GM13976 (cell line): ENCODE measurements at regions not wholly inside any gene's neighbourhood (a gene's known extent, or its start where the extent isn't known, plus 50 kb on each side); places are given as distances from the start of the nearest gene placed in this dataset.
A peak's percentile ranks its signal among the peaks of the same experiment; 100 is the strongest.
"Not testable (repeated sequence)": the region's sequence is repeated elsewhere in the genome, so short reads cannot be mapped to it uniquely, and the experiment has no call there.

Experiments
- DNase-seq: peaks from one replicate; pipeline ENCODE4 v3.0.0; 2012; ENCODE audit warnings: low spot score
- CTCF ChIP-seq: IDR thresholded peaks from 2 replicates; pipeline ENCODE4 v1.5.1; 2012; ENCODE audit warnings: borderline replicate concordance, mild to moderate bottlenecking; ENCODE audit not compliant: insufficient read depth; ENCODE audit errors: extremely low read depth, missing control alignments, control extremely low read depth
- in situ Hi-C: fragments of 300-500 bp; cut with MboI; formaldehyde crosslinking; loops from one replicate; pipeline ENCODE4 v1.12.0; 2022; ENCODE audit warnings: low sequenced_read_pairs, mixed read lengths, inconsistent platforms; ENCODE audit not compliant: unreplicated experiment

DNA sequence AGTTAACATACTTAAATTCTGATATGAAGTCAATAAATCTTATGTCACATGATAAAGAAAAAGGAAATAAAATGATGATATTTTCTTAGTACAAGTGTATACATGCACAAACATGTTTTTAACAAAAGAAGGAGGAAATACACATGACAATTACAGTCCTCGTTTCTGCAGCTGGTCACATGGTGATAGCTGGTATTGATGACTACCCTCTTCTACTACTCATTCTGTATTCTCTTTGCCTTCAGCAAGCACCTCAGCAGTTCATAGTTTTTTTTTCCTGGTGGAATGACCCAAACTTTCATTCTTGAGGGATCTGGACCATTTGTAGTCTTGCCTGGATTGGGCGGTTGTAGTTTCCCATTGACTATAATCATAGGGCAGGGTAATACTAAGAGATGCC, 64.4 kb upstream of the CFAP126 start:
- no peak for DNase-seq
- in situ Hi-C loops = no loop called here
- TF ChIP-seq CTCF = no peak

GRCh38 chr1:161427733-161428516, 60.2 kb upstream of the CFAP126 start:
- in situ Hi-C loops = no loop called here
- DNase-seq = peak; percentile 58
- TF ChIP-seq CTCF = no peak

- in situ Hi-C loops, DNase-seq: not testable (repeated sequence)
These were observed 55.2 kb upstream of the CFAP126 start for GRCh38 chr1:161422914-161423313.

DNA sequence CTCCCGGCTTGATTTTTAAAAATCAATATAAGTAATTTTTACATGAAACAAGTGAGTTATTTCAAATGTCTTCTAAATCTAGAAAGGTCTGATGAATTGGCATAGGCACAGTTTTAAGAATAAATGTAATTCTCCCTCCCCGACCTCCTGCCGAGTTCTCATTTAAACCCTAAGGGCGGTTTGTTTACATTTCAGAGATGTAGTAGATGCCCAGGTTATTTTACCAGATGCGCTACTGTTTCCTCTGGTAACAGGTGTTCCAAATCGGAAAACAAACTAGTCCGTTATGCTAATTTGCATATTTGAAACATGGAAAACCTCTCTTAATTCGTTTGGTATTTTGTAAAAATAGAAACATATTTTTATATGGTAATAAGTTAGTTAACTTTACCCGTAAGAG, 53.8 kb upstream of the CFAP126 start:
- TF ChIP-seq CTCF = no peak
- in situ Hi-C loops = no loop called here
- no peak for DNase-seq

DNA sequence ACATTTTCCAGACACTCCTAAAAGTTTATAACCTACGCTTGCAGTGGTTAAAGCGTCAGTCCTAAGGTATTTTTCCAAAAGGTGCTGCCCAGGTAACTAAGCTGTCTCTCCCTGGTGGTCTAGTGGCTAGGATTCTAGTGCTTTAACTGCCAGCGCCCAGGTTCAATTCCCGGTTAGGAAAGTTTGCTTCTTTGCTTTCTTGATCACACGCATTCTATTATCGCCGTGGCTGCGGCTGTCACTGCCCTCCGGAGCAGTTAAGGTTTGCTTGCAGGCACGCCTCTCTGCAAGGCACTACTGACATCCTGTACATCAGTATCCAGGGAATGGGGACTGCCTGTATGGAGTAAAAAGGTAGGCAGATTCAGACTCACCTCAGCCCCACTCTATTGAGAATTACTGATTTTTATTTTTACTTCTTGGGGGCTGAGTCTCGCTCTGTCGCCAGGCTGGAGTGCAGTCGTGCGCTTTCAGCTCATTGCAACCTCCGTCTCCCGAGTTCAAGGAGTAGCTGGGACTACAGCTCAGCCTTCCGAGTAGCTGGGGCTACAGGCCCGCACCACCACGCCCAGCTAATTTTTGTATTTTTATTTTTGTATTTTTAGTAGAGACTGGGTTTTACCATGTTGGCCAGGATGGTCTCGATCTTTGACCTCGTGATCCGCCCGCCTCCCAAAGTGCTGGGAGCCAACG, 53.2 kb upstream of the CFAP126 start:
- no peak for DNase-seq
- in situ Hi-C loops = no loop called here
- TF ChIP-seq CTCF = no peak

- DNase-seq, in situ Hi-C loops: not testable (repeated sequence)
These were observed 49.9 kb upstream of the CFAP126 start for GRCh38 chr1:161417536-161417935.
